Thoracic aorta (tissue), 2 donors: ENCODE measurements at regions not wholly inside any gene's neighbourhood (a gene's known extent, or its start where the extent isn't known, plus 50 kb on each side); places are given as distances from the start of the nearest gene placed in this dataset.

Experiments used
- ATAC-seq: fragments of 150-250 bp; one replicate; pipeline ENCODE4 v1.8.0; 2017; ENCODE audit warnings: low read depth; ENCODE audit not compliant: insufficient number of reproducible peaks, low FRiP score
- DNase-seq: peaks from one replicate; pipeline ENCODE4 v3.0.0-alpha.2; 2020; ENCODE audit warnings: low spot score
- H3K27ac ChIP-seq, 2 donors: fragments of 200-600 bp; sonication (generic); 1 replicate in 1 of 2; 2 replicates in 1 of 2; pipeline ENCODE4 v1.5.1; 2016; ENCODE audit warnings: mild to moderate bottlenecking in 2 of 2, moderate library complexity in 2 of 2
- H3K27me3 ChIP-seq: fragments of 200-600 bp; sonication (generic); replicated peaks from 2 replicates; pipeline ENCODE4 v1.6.0; 2016; ENCODE audit warnings: mild to moderate bottlenecking; ENCODE audit not compliant: insufficient read depth
- H3K36me3 ChIP-seq: fragments of 200-600 bp; sonication (generic); one replicate; pipeline ENCODE4 v1.5.1; 2016
- H3K4me1 ChIP-seq, 2 donors: fragments of 200-600 bp; sonication (generic); 1 replicate in 1 of 2; 2 replicates in 1 of 2; pipeline versions ENCODE4 v1.5.1 to v1.6.0; 2016; ENCODE audit warnings: low read depth in 2 of 2, mild to moderate bottlenecking in 1 of 2; ENCODE audit not compliant: control insufficient read depth in 1 of 2
- H3K4me3 ChIP-seq: fragments of 200-600 bp; sonication (generic); 2 replicates; pipeline ENCODE4 v1.5.1; 2016; ENCODE audit warnings: mild to moderate bottlenecking
- H3K9me3 ChIP-seq: fragments of 200-600 bp; sonication (generic); 2 replicates; pipeline ENCODE4 v1.5.1; 2016
- CTCF ChIP-seq: fragments of 200-600 bp; sonication (generic); IDR thresholded peaks from one replicate; pipeline ENCODE4 v1.5.1; 2019; ENCODE audit warnings: antibody characterized with exemption

GRCh38 chr10:14456218-14456869, 125.6 kb upstream of the FRMD4A start:
- TF ChIP-seq CTCF: no peak
- DNase-seq (no peak), ATAC-seq (no peak)

GRCh38 chr10:14454629-14455028, 123.9 kb upstream of the FRMD4A start:
- no peaks in the 10 kb centered on the region for H3K27me3 ChIP-seq
- H3K27ac ChIP-seq: no peak overlapping the region
- DNase-seq (no peak), ATAC-seq (no peak)
- H3K4me3 ChIP-seq: no peak overlapping the region
- no peak for TF ChIP-seq CTCF
- no peaks in the 10 kb centered on the region for H3K9me3 ChIP-seq
- no peaks in the 10 kb centered on the region for H3K36me3 ChIP-seq
- peaks cover under 1 to 10% of the 10 kb centered on the region in 2 donors for H3K4me1 ChIP-seq

More at GRCh38 chr10:14456218-14456869, 125.6 kb upstream of the FRMD4A start:
- Histone ChIP-seq H3K27me3 (no peaks in the 10 kb centered on the region), H3K27ac (no peak overlapping the region), H3K4me3 (no peak overlapping the region), H3K4me1 (peaks cover 5 to 8% of the 10 kb centered on the region in 2 donors), H3K36me3 (no peaks in the 10 kb centered on the region), H3K9me3 (no peaks in the 10 kb centered on the region)

- Histone ChIP-seq H3K27me3 (no peaks in the 10 kb centered on the region), H3K27ac (no peak overlapping the region), H3K4me3 (no peak overlapping the region), H3K36me3 (no peaks in the 10 kb centered on the region), H3K4me1 (peaks cover 0 to 11% of the 10 kb centered on the region in 2 donors), H3K9me3 (no peaks in the 10 kb centered on the region)
- no peak for TF ChIP-seq CTCF
- ATAC-seq: no peak
- DNase-seq: no peak
Observed at GRCh38 chr10:14454206-14454605, 123.5 kb upstream of the FRMD4A start.

GRCh38 chr10:14453593-14453992, 122.9 kb upstream of the FRMD4A start:
- H3K36me3 ChIP-seq: no peaks in the 10 kb centered on the region
- no peak overlapping the region for H3K27ac ChIP-seq
- no peak overlapping the region for H3K4me3 ChIP-seq
- no peaks in the 10 kb centered on the region for H3K27me3 ChIP-seq
- no peak for DNase-seq
- peaks cover 0 to 11% of the 10 kb centered on the region in 2 donors for H3K4me1 ChIP-seq
- TF ChIP-seq CTCF: no peak
- no peaks in the 10 kb centered on the region for H3K9me3 ChIP-seq
- no peak for ATAC-seq

GRCh38 chr10:14451341-14451740, 120.6 kb upstream of the FRMD4A start:
- ATAC-seq (no peak), DNase-seq (no peak)
- Histone ChIP-seq H3K36me3 (no peaks in the 10 kb centered on the region), H3K4me3 (no peak overlapping the region), H3K4me1 (peaks cover 0 to 11% of the 10 kb centered on the region in 2 donors), H3K9me3 (no peaks in the 10 kb centered on the region), H3K27ac (no peak overlapping the region), H3K27me3 (no peaks in the 10 kb centered on the region)
- TF ChIP-seq CTCF: no peak
